GM13976 (cell line): ENCODE measurements at regions not wholly inside any gene's neighbourhood (a gene's known extent, or its start where the extent isn't known, plus 50 kb on each side); places are given as distances from the start of the nearest gene placed in this dataset.
A peak's percentile ranks its signal among the peaks of the same experiment; 100 is the strongest.

Experiments used
- DNase-seq: peaks from one replicate; pipeline ENCODE4 v3.0.0; 2012; ENCODE audit warnings: low spot score
- CTCF ChIP-seq: IDR thresholded peaks from 2 replicates; pipeline ENCODE4 v1.5.1; 2012; ENCODE audit warnings: borderline replicate concordance, mild to moderate bottlenecking; ENCODE audit not compliant: insufficient read depth; ENCODE audit errors: extremely low read depth, missing control alignments, control extremely low read depth
- in situ Hi-C: fragments of 300-500 bp; cut with MboI; formaldehyde crosslinking; loops from one replicate; pipeline ENCODE4 v1.12.0; 2022; ENCODE audit warnings: low sequenced_read_pairs, mixed read lengths, inconsistent platforms; ENCODE audit not compliant: unreplicated experiment

- DNase-seq = no peak
- in situ Hi-C loops = no loop called here
- TF ChIP-seq CTCF = no peak
Measured at GRCh38 chr2:65710356-65710755, 278.0 kb upstream of the SPRED2 start.

- in situ Hi-C loops = no loop called here
- no peak for DNase-seq
Measured at GRCh38 chr2:65708086-65708485, 275.7 kb upstream of the SPRED2 start.

GRCh38 chr2:65706411-65706810 lies 274.0 kb upstream of the SPRED2 start:
- no peak for TF ChIP-seq CTCF
- in situ Hi-C loops = no loop called here
- no peak for DNase-seq

More at GRCh38 chr2:65708086-65708485, 275.7 kb upstream of the SPRED2 start:
- no peak for TF ChIP-seq CTCF

GRCh38 chr2:65701191-65701590 lies 268.8 kb upstream of the SPRED2 start:
- DNase-seq = no peak
- in situ Hi-C loops = no loop called here
- TF ChIP-seq CTCF = no peak

- in situ Hi-C loops = no loop called here
- no peak for DNase-seq
- no peak for TF ChIP-seq CTCF
Measured at GRCh38 chr2:65700720-65701119, 268.3 kb upstream of the SPRED2 start.

- TF ChIP-seq CTCF = no peak
- DNase-seq = peak; percentile 18
- in situ Hi-C loops = no loop called here
Measured at GRCh38 chr2:65700004-65700651, 267.7 kb upstream of the SPRED2 start.
